ENCODE measurements at regions not wholly inside any gene's neighbourhood (a gene's known extent, or its start where the extent isn't known, plus 50 kb on each side); places are given as distances from the start of the nearest gene placed in this dataset.

- no peak for DNase-seq (ENCODE audit: extremely low read depth, low read depth, low spot score)
Measured at GRCh38 chr4:111813555-111814140, 331.6 kb upstream of the FAM241A start.

- DNase-seq (ENCODE audit: extremely low read depth, low read depth, low spot score) = no peak
Measured at GRCh38 chr4:111814961-111815360, 330.3 kb upstream of the FAM241A start.

GRCh38 chr4:111821342-111821741 is 323.9 kb upstream of the FAM241A start:
- no peak for DNase-seq (ENCODE audit: extremely low read depth, low read depth, low spot score)

GRCh38 chr4:111836601-111837000 is 308.7 kb upstream of the FAM241A start:
- DNase-seq (ENCODE audit: extremely low read depth, low read depth, low spot score) = no peak

DNA sequence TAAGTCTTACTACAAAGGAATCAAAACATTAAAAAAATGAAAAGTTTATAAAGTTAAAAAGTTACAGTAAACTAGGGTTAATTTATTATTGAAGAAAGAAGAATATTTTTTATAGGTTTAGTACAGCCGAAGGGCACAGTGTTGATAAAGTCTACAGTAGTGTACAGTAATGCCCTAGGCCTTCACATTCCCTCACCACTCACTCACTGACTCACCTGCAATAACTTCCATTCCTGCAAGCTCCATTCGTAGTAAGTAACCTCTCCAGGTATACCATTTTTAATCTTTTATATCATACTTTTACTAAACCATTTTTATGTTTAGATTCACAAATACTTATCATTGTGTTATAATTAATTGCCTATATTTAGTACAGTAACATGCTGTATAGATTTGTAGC is 307.5 kb upstream of the FAM241A start:
- no peak for DNase-seq (ENCODE audit: extremely low read depth, low read depth, low spot score)

GRCh38 chr4:111838406-111838930 is 306.8 kb upstream of the FAM241A start:
- no peak for DNase-seq (ENCODE audit: extremely low read depth, low read depth, low spot score)

- DNase-seq (ENCODE audit: extremely low read depth, low read depth, low spot score) = no peak
Measured at GRCh38 chr4:111839141-111839540, 306.1 kb upstream of the FAM241A start.

- no peak for DNase-seq (ENCODE audit: extremely low read depth, low read depth, low spot score)
Measured at GRCh38 chr4:111842336-111842735, 302.9 kb upstream of the FAM241A start.

DNA sequence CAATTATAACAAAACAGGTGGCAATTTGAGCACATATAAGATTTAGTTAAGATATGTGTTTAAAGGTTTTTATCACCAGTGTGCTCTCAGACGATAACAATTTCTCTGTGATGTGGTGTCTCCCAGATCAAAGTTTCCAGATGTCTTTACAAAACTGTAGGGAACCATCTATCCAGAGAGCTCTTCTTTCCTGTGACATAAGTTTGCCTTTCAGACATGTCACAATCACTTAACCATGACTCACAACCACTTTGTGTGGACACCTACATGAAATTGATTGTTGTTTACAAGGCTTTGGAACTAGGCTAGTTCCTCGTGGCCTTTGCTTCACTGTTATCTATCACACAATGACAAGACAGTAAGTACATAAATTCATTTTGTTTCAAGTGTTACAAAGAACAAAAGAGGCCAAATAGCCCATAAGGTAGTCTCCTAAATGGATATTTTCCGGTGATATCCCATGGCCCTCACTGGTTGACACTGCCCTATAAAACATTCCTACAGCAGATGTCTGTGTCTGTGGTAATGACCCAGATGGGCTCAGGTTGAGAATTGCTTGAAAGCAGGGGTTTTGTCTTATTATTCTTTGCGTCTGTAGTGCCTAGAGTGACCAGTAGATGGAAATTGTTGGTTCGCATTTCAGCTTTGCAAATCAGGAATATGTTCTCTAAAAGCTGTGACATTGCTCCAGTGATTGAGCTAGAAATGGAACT is 297.8 kb upstream of the FAM241A start:
- DNase-seq (ENCODE audit: extremely low read depth, low read depth, low spot score) = no peak

DNA sequence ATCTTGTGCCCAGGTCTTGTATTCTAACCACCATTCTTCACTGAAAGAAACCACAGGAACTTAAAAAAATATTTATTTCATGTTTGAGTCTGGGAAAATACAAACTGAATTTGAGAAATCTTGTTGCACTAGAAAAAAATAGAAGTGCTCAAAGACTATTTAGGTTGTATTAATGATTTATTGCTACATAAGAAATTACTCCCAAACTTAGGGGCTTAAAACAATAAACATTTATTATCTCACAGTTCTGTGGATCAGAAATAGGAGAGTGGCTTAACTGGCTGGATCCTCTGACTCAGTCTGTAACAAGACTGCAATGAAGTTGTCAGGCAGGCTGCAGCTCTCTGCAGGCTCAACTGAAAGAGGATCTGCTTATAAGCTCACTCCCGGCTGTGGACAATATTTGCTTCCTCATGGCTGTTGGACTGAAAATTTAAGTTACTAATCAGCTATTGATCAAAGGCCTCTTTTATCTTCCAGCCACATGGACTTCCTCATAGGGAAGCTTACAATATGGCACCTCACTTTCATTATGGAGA is 295.4 kb upstream of the FAM241A start:
- no peak for DNase-seq (ENCODE audit: extremely low read depth, low read depth, low spot score)

- peak; percentile 16 for DNase-seq (ENCODE audit: extremely low read depth, low read depth, low spot score)
Measured at GRCh38 chr4:111854494-111855087, 290.7 kb upstream of the FAM241A start.

GRCh38 chr4:111855308-111855707 is 289.9 kb upstream of the FAM241A start:
- no peak for DNase-seq (ENCODE audit: extremely low read depth, low read depth, low spot score)

DNA sequence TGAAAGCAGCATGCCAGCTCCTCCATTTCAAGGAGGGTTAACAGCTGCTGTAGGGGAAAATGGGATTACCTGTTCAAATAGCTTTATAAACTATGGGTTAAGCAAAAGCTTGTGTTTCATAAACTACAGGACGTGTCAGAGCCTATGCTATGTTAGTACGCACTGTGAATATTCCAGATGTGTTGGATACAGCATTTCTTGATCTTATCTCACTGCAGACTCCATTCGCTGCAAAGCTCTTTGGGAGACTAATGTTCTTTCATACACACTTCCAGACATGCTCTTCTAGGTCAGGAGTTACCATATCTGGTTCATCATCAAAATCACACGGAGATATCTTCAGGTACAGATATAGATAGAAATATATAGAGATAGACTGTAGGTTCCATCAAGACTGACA is 281.2 kb upstream of the FAM241A start:
- no peak for DNase-seq (ENCODE audit: extremely low read depth, low read depth, low spot score)

- DNase-seq (ENCODE audit: extremely low read depth, low read depth, low spot score) = no peak
Measured at GRCh38 chr4:111869339-111869738, 275.9 kb upstream of the FAM241A start.

DNA sequence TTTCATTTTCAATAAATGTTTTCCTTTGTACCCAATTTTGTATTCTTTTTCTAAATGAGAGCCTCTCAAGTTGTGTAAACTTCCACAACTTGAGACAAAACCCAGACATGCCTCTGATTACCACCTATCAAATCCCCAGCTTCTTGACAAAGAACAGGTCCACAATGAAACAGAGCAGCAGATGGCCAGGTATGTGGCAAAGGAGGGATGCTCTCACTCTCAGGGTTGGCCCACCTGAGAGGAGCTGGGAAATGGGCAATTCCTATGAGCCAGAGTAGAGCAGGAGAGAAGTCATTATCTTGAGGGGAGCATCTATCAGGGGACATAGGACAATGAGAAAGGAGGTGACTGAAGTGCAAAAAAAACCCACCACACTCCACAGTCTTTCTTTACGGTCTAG is 273.5 kb upstream of the FAM241A start:
- no peak for DNase-seq (ENCODE audit: extremely low read depth, low read depth, low spot score)

- DNase-seq (ENCODE audit: extremely low read depth, low read depth, low spot score) = no peak
Measured at GRCh38 chr4:111873801-111874200, 271.5 kb upstream of the FAM241A start.

DNA sequence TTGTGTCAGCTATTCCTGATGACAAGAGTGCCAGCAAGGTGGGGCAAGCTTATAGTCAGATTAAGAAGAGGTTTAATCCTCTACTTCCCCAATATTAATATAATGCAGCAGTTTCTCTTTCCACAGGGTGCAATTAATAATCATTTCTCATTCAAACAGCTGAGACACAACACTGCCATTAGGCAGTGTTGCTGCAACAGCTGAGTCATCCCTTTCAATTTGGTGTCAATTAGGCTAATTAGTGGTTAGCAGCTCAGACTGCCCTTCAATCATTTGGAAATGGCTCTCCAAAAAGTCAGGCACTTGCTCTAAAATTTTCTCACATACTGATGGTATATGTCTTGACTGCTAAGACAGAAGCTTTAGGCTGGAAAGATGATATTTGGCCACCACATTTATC is 265.7 kb upstream of the FAM241A start:
- DNase-seq (ENCODE audit: extremely low read depth, low read depth, low spot score) = no peak

DNA sequence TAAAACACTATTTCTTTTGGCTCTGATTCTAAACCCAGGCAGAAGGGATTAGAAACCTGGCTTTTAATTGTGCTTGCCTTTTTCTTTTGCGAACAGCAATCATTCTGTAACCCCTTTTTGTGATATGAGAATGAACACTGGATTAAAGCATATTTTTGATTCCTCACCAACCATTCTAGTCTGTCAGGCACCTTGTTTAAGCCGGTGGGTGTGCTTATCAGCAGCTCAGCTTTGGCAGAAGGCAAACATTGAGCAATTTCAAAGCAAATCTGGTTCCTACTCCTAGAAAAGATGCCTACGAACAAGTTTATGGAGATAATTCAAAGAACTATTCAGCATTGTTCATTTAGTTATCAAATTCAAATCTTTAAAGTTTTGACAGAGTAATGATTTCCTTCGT is 265.1 kb upstream of the FAM241A start:
- DNase-seq (ENCODE audit: extremely low read depth, low read depth, low spot score) = no peak

- no peak for DNase-seq (ENCODE audit: extremely low read depth, low read depth, low spot score)
Measured at GRCh38 chr4:111883557-111883999, 261.7 kb upstream of the FAM241A start.

- DNase-seq (ENCODE audit: extremely low read depth, low read depth, low spot score) = no peak
Measured at GRCh38 chr4:111890412-111890811, 254.8 kb upstream of the FAM241A start.

DNA sequence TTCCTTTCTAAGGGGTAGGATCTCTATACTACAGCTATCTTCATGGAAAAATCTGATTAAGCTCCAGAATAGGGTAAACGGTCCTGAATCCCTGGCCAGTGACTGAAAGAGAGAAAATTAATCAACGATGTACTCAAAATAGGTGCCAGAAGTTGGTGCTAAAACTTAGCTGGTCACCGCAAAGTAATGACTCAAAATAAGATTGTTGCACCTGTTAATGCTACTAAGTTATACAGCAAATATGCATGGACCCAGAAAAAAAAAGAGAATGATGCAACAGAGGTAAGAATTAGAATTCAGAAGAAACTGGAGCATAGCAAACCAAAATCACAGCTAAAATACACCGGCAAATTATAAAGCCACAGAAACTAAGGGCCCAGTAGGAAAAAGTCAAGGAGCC is 239.7 kb upstream of the FAM241A start:
- no peak for DNase-seq (ENCODE audit: extremely low read depth, low read depth, low spot score)

- DNase-seq (ENCODE audit: extremely low read depth, low read depth, low spot score) = no peak
Measured at GRCh38 chr4:111919639-111920038, 225.6 kb upstream of the FAM241A start.

Data from glomerular endothelial cell (primary cell).